ENCODE measurements at regions not wholly inside any gene's neighbourhood (a gene's known extent, or its start where the extent isn't known, plus 50 kb on each side); places are given as distances from the start of the nearest gene placed in this dataset.

DNA sequence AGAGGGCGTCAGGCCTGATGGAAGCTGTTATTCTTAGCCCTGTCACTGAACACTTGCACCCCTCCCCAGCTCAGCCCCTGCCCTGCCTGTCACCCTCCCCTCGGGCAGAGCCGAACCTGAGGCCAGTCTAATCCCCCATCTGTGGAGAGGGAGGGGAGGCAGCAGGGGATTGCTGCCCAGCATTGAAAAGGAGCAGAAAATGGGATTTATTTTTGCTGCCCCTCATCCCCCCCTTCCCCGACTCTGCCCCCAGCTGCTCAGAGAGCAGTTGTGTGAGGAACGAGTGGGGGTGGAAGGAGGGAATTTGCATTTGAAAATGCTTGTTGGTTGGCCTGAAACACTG lies 71.6 kb downstream of the EPHB3 start:
- no peak for TF ChIP-seq POLR2A (IDR thresholded peaks at IDR 0.05)
- TF ChIP-seq, protein P1, sequence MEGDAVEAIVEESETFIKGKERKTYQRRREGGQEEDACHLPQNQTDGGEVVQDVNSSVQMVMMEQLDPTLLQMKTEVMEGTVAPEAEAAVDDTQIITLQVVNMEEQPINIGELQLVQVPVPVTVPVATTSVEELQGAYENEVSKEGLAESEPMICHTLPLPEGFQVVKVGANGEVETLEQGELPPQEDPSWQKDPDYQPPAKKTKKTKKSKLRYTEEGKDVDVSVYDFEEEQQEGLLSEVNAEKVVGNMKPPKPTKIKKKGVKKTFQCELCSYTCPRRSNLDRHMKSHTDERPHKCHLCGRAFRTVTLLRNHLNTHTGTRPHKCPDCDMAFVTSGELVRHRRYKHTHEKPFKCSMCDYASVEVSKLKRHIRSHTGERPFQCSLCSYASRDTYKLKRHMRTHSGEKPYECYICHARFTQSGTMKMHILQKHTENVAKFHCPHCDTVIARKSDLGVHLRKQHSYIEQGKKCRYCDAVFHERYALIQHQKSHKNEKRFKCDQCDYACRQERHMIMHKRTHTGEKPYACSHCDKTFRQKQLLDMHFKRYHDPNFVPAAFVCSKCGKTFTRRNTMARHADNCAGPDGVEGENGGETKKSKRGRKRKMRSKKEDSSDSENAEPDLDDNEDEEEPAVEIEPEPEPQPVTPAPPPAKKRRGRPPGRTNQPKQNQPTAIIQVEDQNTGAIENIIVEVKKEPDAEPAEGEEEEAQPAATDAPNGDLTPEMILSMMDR (IDR thresholded peaks at IDR 0.05) = no peak
